Testis (tissue), 2 donors: ENCODE measurements at regions not wholly inside any gene's neighbourhood (a gene's known extent, or its start where the extent isn't known, plus 50 kb on each side); places are given as distances from the start of the nearest gene placed in this dataset.

Experiments
- POLR2A ChIP-seq: fragments of 450-650 bp; IDR thresholded peaks from one replicate; pipeline ENCODE4 v1.6.1; 2017; ENCODE audit warnings: antibody characterized with exemption, mild to moderate bottlenecking, moderate library complexity
- TF ChIP-seq, protein P1 (sequence below), 3 experiments: fragments of 450-650 bp in 2 of 3; fragments of 200-600 bp in 1 of 3; sonication (generic) in 1 of 3; IDR thresholded peaks; one replicate each; pipeline ENCODE4 v1.5.1; 2016 to 2019; ENCODE audit warnings: antibody characterized with exemption in 3 of 3, mild to moderate bottlenecking in 2 of 3, moderate library complexity in 1 of 3

DNA sequence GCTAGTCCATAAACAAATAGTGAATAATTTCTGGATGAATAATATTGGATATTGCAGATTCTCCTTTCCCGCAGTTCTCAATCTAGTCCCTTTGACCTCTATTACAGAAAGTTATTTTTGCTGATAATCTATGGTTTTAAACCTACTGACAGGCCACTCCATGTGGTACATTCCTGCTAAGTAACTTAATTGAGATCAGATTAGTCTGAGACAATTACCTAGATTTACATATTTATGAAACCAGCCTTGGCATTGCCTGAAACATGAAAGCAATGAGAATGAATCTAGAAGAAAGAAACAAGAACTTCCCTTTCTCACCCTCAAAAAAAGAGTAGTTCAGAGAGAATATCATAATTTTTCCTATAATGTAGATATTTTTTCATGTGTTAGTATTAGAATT is 964.2 kb downstream of the JRKL start:
- TF ChIP-seq, protein P1, sequence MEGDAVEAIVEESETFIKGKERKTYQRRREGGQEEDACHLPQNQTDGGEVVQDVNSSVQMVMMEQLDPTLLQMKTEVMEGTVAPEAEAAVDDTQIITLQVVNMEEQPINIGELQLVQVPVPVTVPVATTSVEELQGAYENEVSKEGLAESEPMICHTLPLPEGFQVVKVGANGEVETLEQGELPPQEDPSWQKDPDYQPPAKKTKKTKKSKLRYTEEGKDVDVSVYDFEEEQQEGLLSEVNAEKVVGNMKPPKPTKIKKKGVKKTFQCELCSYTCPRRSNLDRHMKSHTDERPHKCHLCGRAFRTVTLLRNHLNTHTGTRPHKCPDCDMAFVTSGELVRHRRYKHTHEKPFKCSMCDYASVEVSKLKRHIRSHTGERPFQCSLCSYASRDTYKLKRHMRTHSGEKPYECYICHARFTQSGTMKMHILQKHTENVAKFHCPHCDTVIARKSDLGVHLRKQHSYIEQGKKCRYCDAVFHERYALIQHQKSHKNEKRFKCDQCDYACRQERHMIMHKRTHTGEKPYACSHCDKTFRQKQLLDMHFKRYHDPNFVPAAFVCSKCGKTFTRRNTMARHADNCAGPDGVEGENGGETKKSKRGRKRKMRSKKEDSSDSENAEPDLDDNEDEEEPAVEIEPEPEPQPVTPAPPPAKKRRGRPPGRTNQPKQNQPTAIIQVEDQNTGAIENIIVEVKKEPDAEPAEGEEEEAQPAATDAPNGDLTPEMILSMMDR (IDR thresholded peaks at IDR 0.05): no peak
- TF ChIP-seq POLR2A: no peak
